ENCODE measurements at regions not wholly inside any gene's neighbourhood (a gene's known extent, or its start where the extent isn't known, plus 50 kb on each side); places are given as distances from the start of the nearest gene placed in this dataset.
"Not testable (repeated sequence)": the region's sequence is repeated elsewhere in the genome, so short reads cannot be mapped to it uniquely, and the experiment has no call there.

- no peak overlapping the region for H3K4me2 ChIP-seq (ENCODE audit: low read length)
- no peak overlapping the region for H3K27ac ChIP-seq (ENCODE audit: low read depth, low read length)
- H3K4me3 ChIP-seq (ENCODE audit: low read length): no peak overlapping the region
- H3K4me1 ChIP-seq (ENCODE audit: control insufficient read depth, low read length): no peaks in the 10 kb centered on the region
- H4K20me1 ChIP-seq (ENCODE audit: control insufficient read depth, insufficient read depth, low read depth, low read length): no peaks in the 10 kb centered on the region
- TF ChIP-seq EZH2phosphoT487 (IDR thresholded peaks at IDR 0.05; ENCODE audit: borderline replicate concordance, low read length) (no peak), CTCF (IDR thresholded peaks at IDR 0.05; ENCODE audit: low read depth, low read length, poor library complexity, severe bottlenecking) (no peak)
- H3K9me2 ChIP-seq (replicated peaks; ENCODE audit: control insufficient read depth, low read length): no peaks in the 10 kb centered on the region
- H3K36me3 ChIP-seq (ENCODE audit: control insufficient read depth, low read length): no peaks in the 10 kb centered on the region
- no peaks in the 10 kb centered on the region for H3K9me3 ChIP-seq (ENCODE audit: control insufficient read depth, insufficient read depth, low read length)
- no peaks in the 10 kb centered on the region for H3K79me2 ChIP-seq (ENCODE audit: control insufficient read depth, low read length)
- no peaks in the 10 kb centered on the region for H3F3A ChIP-seq (ENCODE audit: control insufficient read depth, insufficient read depth)
- no peaks in the 10 kb centered on the region for H3K27me3 ChIP-seq (ENCODE audit: control insufficient read depth, low read length)
Measured at GRCh38 chr9:102499468-102499867, 495.7 kb upstream of the CYLC2 start.

GRCh38 chr9:102497709-102498108, 497.4 kb upstream of the CYLC2 start:
- TF ChIP-seq EZH2phosphoT487 (IDR thresholded peaks at IDR 0.05; ENCODE audit: borderline replicate concordance, low read length): no peak
- no peak for TF ChIP-seq CTCF (IDR thresholded peaks at IDR 0.05; ENCODE audit: low read depth, low read length, poor library complexity, severe bottlenecking)

DNA sequence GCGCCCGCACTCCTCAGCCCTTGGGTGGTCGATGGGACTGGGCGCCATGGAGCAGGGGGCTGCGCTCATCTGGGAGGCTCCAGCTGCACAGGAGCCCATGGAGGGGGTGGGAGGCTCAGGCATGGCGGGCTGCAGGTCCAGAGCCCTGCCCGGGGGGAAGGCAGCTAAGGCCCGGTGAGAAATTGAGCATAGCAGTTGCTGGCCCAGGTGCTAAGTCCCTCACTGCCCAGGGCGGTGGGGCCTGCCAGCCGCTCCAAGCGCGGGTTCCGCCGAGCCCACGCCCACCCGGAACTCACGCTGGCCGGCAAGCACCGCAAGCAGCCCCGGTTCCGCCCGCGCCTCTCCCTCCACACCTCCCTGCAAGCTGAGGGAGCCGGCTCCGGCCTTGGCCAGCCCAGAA, 508.2 kb upstream of the CYLC2 start:
- not testable (repeated sequence) for H3K36me3 ChIP-seq (ENCODE audit: control insufficient read depth, low read length); H3K79me2 ChIP-seq (ENCODE audit: control insufficient read depth, low read length); H3K27ac ChIP-seq (ENCODE audit: low read depth, low read length); H3K9me2 ChIP-seq (replicated peaks; ENCODE audit: control insufficient read depth, low read length); H3F3A ChIP-seq (ENCODE audit: control insufficient read depth, insufficient read depth); H3K9me3 ChIP-seq (ENCODE audit: control insufficient read depth, insufficient read depth, low read length); H3K4me3 ChIP-seq (ENCODE audit: low read length); H4K20me1 ChIP-seq (ENCODE audit: control insufficient read depth, insufficient read depth, low read depth, low read length); H3K27me3 ChIP-seq (ENCODE audit: control insufficient read depth, low read length); H3K4me1 ChIP-seq (ENCODE audit: control insufficient read depth, low read length); H3K4me2 ChIP-seq (ENCODE audit: low read length)

More at GRCh38 chr9:102497709-102498108, 497.4 kb upstream of the CYLC2 start:
- no peaks in the 10 kb centered on the region for H3K36me3 ChIP-seq (ENCODE audit: control insufficient read depth, low read length)
- no peaks in the 10 kb centered on the region for H3K9me2 ChIP-seq (replicated peaks; ENCODE audit: control insufficient read depth, low read length)
- H3K4me3 ChIP-seq (ENCODE audit: low read length): no peak overlapping the region
- no peak overlapping the region for H3K27ac ChIP-seq (ENCODE audit: low read depth, low read length)
- no peaks in the 10 kb centered on the region for H3K27me3 ChIP-seq (ENCODE audit: control insufficient read depth, low read length)
- H3F3A ChIP-seq (ENCODE audit: control insufficient read depth, insufficient read depth): no peaks in the 10 kb centered on the region
- no peaks in the 10 kb centered on the region for H3K4me1 ChIP-seq (ENCODE audit: control insufficient read depth, low read length)
- H3K4me2 ChIP-seq (ENCODE audit: low read length): no peak overlapping the region
- no peaks in the 10 kb centered on the region for H4K20me1 ChIP-seq (ENCODE audit: control insufficient read depth, insufficient read depth, low read depth, low read length)
- no peaks in the 10 kb centered on the region for H3K79me2 ChIP-seq (ENCODE audit: control insufficient read depth, low read length)
- no peaks in the 10 kb centered on the region for H3K9me3 ChIP-seq (ENCODE audit: control insufficient read depth, insufficient read depth, low read length)

- no peak overlapping the region for H3K4me2 ChIP-seq (ENCODE audit: low read length)
- no peaks in the 10 kb centered on the region for H3K36me3 ChIP-seq (ENCODE audit: control insufficient read depth, low read length)
- no peaks in the 10 kb centered on the region for H3K79me2 ChIP-seq (ENCODE audit: control insufficient read depth, low read length)
- H3K27me3 ChIP-seq (ENCODE audit: control insufficient read depth, low read length): no peaks in the 10 kb centered on the region
- H3K9me2 ChIP-seq (replicated peaks; ENCODE audit: control insufficient read depth, low read length): no peaks in the 10 kb centered on the region
- no peaks in the 10 kb centered on the region for H4K20me1 ChIP-seq (ENCODE audit: control insufficient read depth, insufficient read depth, low read depth, low read length)
- TF ChIP-seq CTCF (IDR thresholded peaks at IDR 0.05; ENCODE audit: low read depth, low read length, poor library complexity, severe bottlenecking) (no peak), EZH2phosphoT487 (IDR thresholded peaks at IDR 0.05; ENCODE audit: borderline replicate concordance, low read length) (no peak)
- no peak overlapping the region for H3K27ac ChIP-seq (ENCODE audit: low read depth, low read length)
- H3K9me3 ChIP-seq (ENCODE audit: control insufficient read depth, insufficient read depth, low read length): no peaks in the 10 kb centered on the region
- no peaks in the 10 kb centered on the region for H3F3A ChIP-seq (ENCODE audit: control insufficient read depth, insufficient read depth)
- H3K4me3 ChIP-seq (ENCODE audit: low read length): no peak overlapping the region
- H3K4me1 ChIP-seq (ENCODE audit: control insufficient read depth, low read length): no peaks in the 10 kb centered on the region
Measured at GRCh38 chr9:102483651-102484050, 511.5 kb upstream of the CYLC2 start.

Measured in DOHH2 (cell line).